SKM-1 (cell line): ENCODE measurements at regions not wholly inside any gene's neighbourhood (a gene's known extent, or its start where the extent isn't known, plus 50 kb on each side); places are given as distances from the start of the nearest gene placed in this dataset.
A peak's percentile ranks its signal among the peaks of the same experiment; 100 is the strongest.
"Not testable (repeated sequence)": the region's sequence is repeated elsewhere in the genome, so short reads cannot be mapped to it uniquely, and the experiment has no call there.

Experiments
- DNase-seq: peaks from one replicate; lab custom pipeline; 2025; ENCODE audit not compliant: unreplicated experiment; lab: John Stamatoyannopoulos, UW

- DNase-seq = not testable (repeated sequence)
These were observed 79.6 kb upstream of the HES1 start for GRCh38 chr3:194056323-194056722.

- DNase-seq = no peak
These were observed 79.1 kb upstream of the HES1 start for GRCh38 chr3:194056731-194057415.

GRCh38 chr3:194057570-194058188 is 78.3 kb upstream of the HES1 start:
- DNase-seq = no peak

- DNase-seq = no peak
These were observed 77.8 kb upstream of the HES1 start for GRCh38 chr3:194058189-194058571.

GRCh38 chr3:194058753-194059152 is 77.2 kb upstream of the HES1 start:
- DNase-seq = no peak

GRCh38 chr3:194061421-194062030 is 74.4 kb upstream of the HES1 start:
- DNase-seq = no peak

- no peak for DNase-seq
These were observed 73.1 kb upstream of the HES1 start for GRCh38 chr3:194062830-194063229.

GRCh38 chr3:194064380-194065332 is 71.3 kb upstream of the HES1 start:
- DNase-seq = no peak

GRCh38 chr3:194067327-194067726 is 68.6 kb upstream of the HES1 start:
- not testable (repeated sequence) for DNase-seq

- DNase-seq = no peak
These were observed 68.0 kb upstream of the HES1 start for GRCh38 chr3:194067949-194068362.

GRCh38 chr3:194069421-194070219 is 66.3 kb upstream of the HES1 start:
- DNase-seq = peak; percentile 26

GRCh38 chr3:194070220-194070633 is 65.7 kb upstream of the HES1 start:
- no peak for DNase-seq

- peak; percentile 51 for DNase-seq
These were observed 65.1 kb upstream of the HES1 start for GRCh38 chr3:194070634-194071409.

GRCh38 chr3:194072097-194072428 is 63.9 kb upstream of the HES1 start:
- no peak for DNase-seq

GRCh38 chr3:194072691-194073279 is 63.2 kb upstream of the HES1 start:
- DNase-seq = no peak

GRCh38 chr3:194073926-194074325 is 62.0 kb upstream of the HES1 start:
- no peak for DNase-seq

GRCh38 chr3:194075088-194075615 is 60.8 kb upstream of the HES1 start:
- DNase-seq = no peak

- no peak for DNase-seq
These were observed 60.0 kb upstream of the HES1 start for GRCh38 chr3:194075802-194076460.

- no peak for DNase-seq
These were observed 59.5 kb upstream of the HES1 start for GRCh38 chr3:194076475-194076874.
